HUES64 (cell line): ENCODE measurements at regions not wholly inside any gene's neighbourhood (a gene's known extent, or its start where the extent isn't known, plus 50 kb on each side); places are given as distances from the start of the nearest gene placed in this dataset.

Source experiments
- H3K27ac ChIP-seq: 2 replicates; pipeline ENCODE4 v1.7.0; 2013; ENCODE audit warnings: low read depth, low read length, inconsistent platforms
- H3K27me3 ChIP-seq: 2 replicates; pipeline ENCODE4 v1.6.1; 2013; ENCODE audit warnings: mild to moderate bottlenecking, low read length; ENCODE audit not compliant: insufficient read depth
- H3K36me3 ChIP-seq: 2 replicates; pipeline ENCODE4 v1.6.1; 2013; ENCODE audit warnings: mild to moderate bottlenecking, low read length; ENCODE audit not compliant: insufficient read depth
- H3K4me1 ChIP-seq: 2 replicates; pipeline ENCODE4 v1.6.1; 2013; ENCODE audit warnings: mild to moderate bottlenecking, low read length, moderate library complexity; ENCODE audit not compliant: insufficient read depth
- H3K4me3 ChIP-seq: 2 replicates; pipeline ENCODE4 v1.5.1; 2013; ENCODE audit warnings: mild to moderate bottlenecking, low read length, moderate library complexity
- H3K9ac ChIP-seq: 2 replicates; pipeline ENCODE4 v1.6.1; 2013; ENCODE audit warnings: mild to moderate bottlenecking, low read depth, low read length
- H3K9me3 ChIP-seq: 2 replicates; pipeline ENCODE4 v1.6.1; 2013; ENCODE audit warnings: low read depth, low read length; ENCODE audit not compliant: insufficient read depth
- WGBS: fragments of 150-250, 120-280 bp; methylation state at CpG from one replicate; pipeline ENCODE4 v1.1.7; 2013; ENCODE audit warnings: missing lambda C conversion rate; 5-methylcytosine and 5-hydroxymethylcytosine counted together

DNA sequence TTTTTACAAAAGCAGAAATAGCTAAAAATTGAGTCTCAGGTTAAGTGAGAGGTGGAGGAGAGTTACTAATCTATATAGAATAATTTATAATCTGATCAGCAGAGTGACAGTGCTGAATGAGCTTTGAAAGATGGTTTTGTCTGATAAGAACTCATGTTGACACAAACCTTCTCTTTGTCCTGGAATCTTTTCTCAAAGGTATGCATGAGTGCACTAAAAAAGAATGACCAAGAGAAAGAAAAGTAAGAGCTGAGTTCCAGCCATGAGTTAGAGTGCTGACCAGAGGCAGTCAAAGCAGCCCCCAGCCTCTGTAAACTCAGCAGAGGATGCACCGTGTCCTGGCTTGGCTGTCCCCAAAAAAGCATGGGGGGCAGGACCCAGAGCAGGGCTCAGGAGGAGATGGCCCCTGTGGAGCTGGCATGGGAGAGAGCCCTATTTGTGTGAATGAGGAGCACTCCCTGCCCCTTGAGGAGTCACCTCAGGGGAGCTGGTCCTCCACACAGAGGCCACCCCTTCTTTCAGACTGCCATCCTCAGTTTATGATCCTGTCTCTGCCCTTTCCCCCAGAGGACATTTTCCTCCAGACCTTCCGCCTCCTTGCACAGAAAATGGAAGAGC, 129.8 kb downstream of the SEC23A start:
- Histone ChIP-seq H3K36me3 (no peaks in the 10 kb centered on the region), H3K27me3 (no peaks in the 10 kb centered on the region), H3K4me1 (no peaks in the 10 kb centered on the region), H3K4me3 (no peak overlapping the region), H3K9me3 (no peaks in the 10 kb centered on the region), H3K27ac (no peak overlapping the region), H3K9ac (no peak overlapping the region)
- WGBS = 89% methylated on average over 2 of the region's 2 CpGs

GRCh38 chr14:38972511-38972910, 130.5 kb downstream of the SEC23A start:
- 100% methylated on average over 1 of the region's 3 CpGs for WGBS

GRCh38 chr14:38971258-38971921, 131.6 kb downstream of the SEC23A start:
- H3K9ac ChIP-seq = no peak overlapping the region
- 92% methylated on average over 9 of the region's 9 CpGs for WGBS
- H3K27ac ChIP-seq = no peak overlapping the region
- H3K9me3 ChIP-seq = no peaks in the 10 kb centered on the region
- H3K4me1 ChIP-seq = no peaks in the 10 kb centered on the region
- no peak overlapping the region for H3K4me3 ChIP-seq
- H3K36me3 ChIP-seq = no peaks in the 10 kb centered on the region
- H3K27me3 ChIP-seq = no peaks in the 10 kb centered on the region

More at GRCh38 chr14:38972511-38972910, 130.5 kb downstream of the SEC23A start:
- H3K36me3 ChIP-seq = no peaks in the 10 kb centered on the region
- H3K9me3 ChIP-seq = no peaks in the 10 kb centered on the region
- no peaks in the 10 kb centered on the region for H3K4me1 ChIP-seq
- no peak overlapping the region for H3K9ac ChIP-seq
- H3K27ac ChIP-seq = no peak overlapping the region
- H3K4me3 ChIP-seq = no peak overlapping the region
- no peaks in the 10 kb centered on the region for H3K27me3 ChIP-seq

DNA sequence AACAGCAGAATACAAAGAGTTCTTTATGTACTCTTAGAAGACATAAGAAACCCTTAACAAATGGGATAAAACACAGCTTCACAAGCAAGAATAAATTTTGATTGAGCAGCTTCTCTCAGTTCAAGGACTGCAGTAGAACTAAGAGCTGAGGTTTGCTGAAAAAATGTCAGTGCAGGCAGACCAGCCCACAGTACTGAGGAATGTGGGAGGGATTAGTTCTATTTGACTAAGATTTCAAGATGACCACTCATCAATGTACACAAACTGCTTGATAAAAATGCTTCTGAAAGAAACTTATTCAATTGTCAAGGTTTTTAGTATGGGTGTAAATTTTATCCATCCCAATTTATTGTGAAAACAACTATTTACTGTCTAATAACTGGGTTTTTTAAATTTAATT, 138.4 kb downstream of the SEC23A start:
- Histone ChIP-seq H3K9ac (no peak overlapping the region), H3K27ac (no peak overlapping the region), H3K4me3 (no peak overlapping the region), H3K9me3 (no peaks in the 10 kb centered on the region), H3K4me1 (no peaks in the 10 kb centered on the region), H3K27me3 (no peaks in the 10 kb centered on the region), H3K36me3 (no peaks in the 10 kb centered on the region)

- Histone ChIP-seq H3K27me3 (no peaks in the 10 kb centered on the region), H3K27ac (no peak overlapping the region), H3K4me3 (no peak overlapping the region), H3K36me3 (no peaks in the 10 kb centered on the region), H3K4me1 (no peaks in the 10 kb centered on the region), H3K9me3 (no peaks in the 10 kb centered on the region), H3K9ac (no peak overlapping the region)
- 90% methylated on average over 1 of the region's 1 CpG for WGBS
These were observed 142.0 kb downstream of the SEC23A start for GRCh38 chr14:38960946-38961531.

GRCh38 chr14:38959021-38959420, 144.0 kb downstream of the SEC23A start:
- no peak overlapping the region for H3K27ac ChIP-seq
- H3K27me3 ChIP-seq = no peaks in the 10 kb centered on the region
- H3K36me3 ChIP-seq = no peaks in the 10 kb centered on the region
- H3K4me1 ChIP-seq = no peaks in the 10 kb centered on the region
- no peaks in the 10 kb centered on the region for H3K9me3 ChIP-seq
- no peak overlapping the region for H3K4me3 ChIP-seq
- no peak overlapping the region for H3K9ac ChIP-seq
- 89% methylated on average over 3 of the region's 3 CpGs for WGBS

DNA sequence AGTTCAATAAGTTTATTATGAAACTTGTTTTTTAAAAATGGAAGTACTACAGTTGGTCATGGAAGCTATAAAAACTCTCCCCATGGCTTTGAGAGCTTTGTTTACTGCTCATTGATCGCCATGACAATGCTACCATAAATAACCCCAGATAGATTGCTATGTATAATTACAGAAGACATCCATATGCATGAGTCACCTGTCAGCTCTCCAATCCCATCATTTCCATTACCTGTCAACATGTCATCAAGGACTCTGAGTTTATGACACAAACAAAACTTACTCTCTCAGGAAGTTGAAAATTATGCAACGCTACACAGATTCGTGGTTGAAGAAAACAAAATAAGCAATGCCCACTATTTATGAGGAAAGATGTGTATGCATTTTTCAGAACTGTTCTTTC, 144.4 kb downstream of the SEC23A start:
- no peaks in the 10 kb centered on the region for H3K4me1 ChIP-seq
- no peaks in the 10 kb centered on the region for H3K36me3 ChIP-seq
- 98% methylated on average over 3 of the region's 3 CpGs for WGBS
- H3K27ac ChIP-seq = no peak overlapping the region
- no peaks in the 10 kb centered on the region for H3K27me3 ChIP-seq
- no peak overlapping the region for H3K9ac ChIP-seq
- no peak overlapping the region for H3K4me3 ChIP-seq
- H3K9me3 ChIP-seq = no peaks in the 10 kb centered on the region

DNA sequence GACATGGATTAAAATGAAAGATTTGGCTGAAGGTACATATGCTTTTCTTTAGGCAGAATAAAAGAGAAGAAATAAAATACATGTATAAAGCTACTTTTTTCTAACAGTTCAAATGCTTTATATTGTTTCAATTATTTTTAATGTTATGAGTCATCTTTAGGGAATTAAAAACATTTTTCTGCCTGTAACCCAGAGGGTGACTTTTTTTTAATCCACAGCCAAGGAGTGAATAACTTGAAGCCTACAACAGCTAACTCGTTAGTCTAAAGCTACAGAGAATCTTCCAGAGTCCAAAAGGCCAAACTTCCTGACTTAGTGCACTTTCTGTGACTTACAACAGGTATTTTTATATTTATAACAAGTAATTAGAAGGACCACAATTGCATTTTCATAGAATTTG, 151.6 kb downstream of the SEC23A start:
- H3K36me3 ChIP-seq = no peaks in the 10 kb centered on the region
- no peaks in the 10 kb centered on the region for H3K9me3 ChIP-seq
- 81% methylated on average over 1 of the region's 1 CpG for WGBS
- no peak overlapping the region for H3K4me3 ChIP-seq
- H3K27ac ChIP-seq = no peak overlapping the region
- H3K9ac ChIP-seq = no peak overlapping the region
- no peaks in the 10 kb centered on the region for H3K4me1 ChIP-seq
- H3K27me3 ChIP-seq = no peaks in the 10 kb centered on the region

DNA sequence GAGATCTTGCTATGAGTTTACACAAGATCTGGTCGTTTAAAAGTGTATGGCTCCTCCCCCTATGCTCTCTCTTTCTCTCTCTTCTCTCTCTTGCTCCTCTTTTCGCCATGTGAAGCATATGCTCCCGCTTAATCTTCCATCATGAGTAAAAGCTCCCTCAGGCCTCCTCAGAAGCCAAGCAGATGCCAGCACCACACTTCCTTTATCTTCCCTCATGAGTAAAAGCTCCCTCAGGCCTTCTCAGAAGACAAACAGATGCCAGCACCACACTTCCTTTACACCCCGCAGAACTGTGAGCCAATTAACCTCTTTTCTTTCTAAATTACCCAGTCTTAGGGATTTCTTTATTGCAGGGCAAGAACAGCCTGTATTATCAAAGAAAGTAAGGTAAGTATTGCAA, 152.4 kb downstream of the SEC23A start:
- Histone ChIP-seq H3K4me3 (no peak overlapping the region), H3K4me1 (no peaks in the 10 kb centered on the region), H3K27me3 (no peaks in the 10 kb centered on the region), H3K36me3 (no peaks in the 10 kb centered on the region), H3K27ac (no peak overlapping the region), H3K9ac (no peak overlapping the region), H3K9me3 (no peaks in the 10 kb centered on the region)
- WGBS = 84% methylated on average over 4 of the region's 4 CpGs

GRCh38 chr14:38948576-38948975, 154.5 kb downstream of the SEC23A start:
- Histone ChIP-seq H3K9ac (no peak overlapping the region), H3K27me3 (no peaks in the 10 kb centered on the region), H3K27ac (no peak overlapping the region), H3K4me1 (no peaks in the 10 kb centered on the region), H3K4me3 (no peak overlapping the region), H3K9me3 (no peaks in the 10 kb centered on the region), H3K36me3 (no peaks in the 10 kb centered on the region)
- 89% methylated on average over 6 of the region's 6 CpGs for WGBS

- no peak overlapping the region for H3K4me3 ChIP-seq
- H3K27me3 ChIP-seq = no peaks in the 10 kb centered on the region
- WGBS = no CpG with 5 or more reads among the region's 1 CpG
- H3K9me3 ChIP-seq = no peaks in the 10 kb centered on the region
- H3K4me1 ChIP-seq = no peaks in the 10 kb centered on the region
- H3K9ac ChIP-seq = no peak overlapping the region
- no peak overlapping the region for H3K27ac ChIP-seq
- no peaks in the 10 kb centered on the region for H3K36me3 ChIP-seq
These were observed 154.9 kb downstream of the SEC23A start for GRCh38 chr14:38948171-38948570.
